Mesenchymal stem cell (in vitro differentiated cells and primary cell): ENCODE measurements at regions not wholly inside any gene's neighbourhood (a gene's known extent, or its start where the extent isn't known, plus 50 kb on each side); places are given as distances from the start of the nearest gene placed in this dataset.

Experiments
- DNase-seq: peaks from one replicate; pipeline ENCODE4 v3.0.0-alpha.2; 2013
- H2AFZ ChIP-seq: one replicate; pipeline ENCODE4 v1.6.1; 2013; ENCODE audit warnings: low read depth, mild to moderate bottlenecking, control low read depth, inconsistent platforms, low read length, moderate library complexity
- H2AK5ac ChIP-seq: 2 replicates; pipeline ENCODE4 v1.6.1; 2013; ENCODE audit warnings: low read length, moderate library complexity, mild to moderate bottlenecking, inconsistent platforms; ENCODE audit not compliant: severe bottlenecking
- H2BK120ac ChIP-seq: one replicate; pipeline ENCODE4 v1.6.1; 2013; ENCODE audit warnings: low read depth, mild to moderate bottlenecking, inconsistent platforms, low read length, moderate library complexity
- H2BK12ac ChIP-seq, 2 experiments: one replicate each; pipeline ENCODE4 v1.6.1; 2013; ENCODE audit warnings: inconsistent platforms in 2 of 2, low read length in 2 of 2, mild to moderate bottlenecking in 2 of 2, moderate library complexity in 2 of 2, control low read depth in 1 of 2
- H2BK15ac ChIP-seq: one replicate; pipeline ENCODE4 v1.6.1; 2013; ENCODE audit warnings: mild to moderate bottlenecking, low read depth, inconsistent platforms; ENCODE audit not compliant: poor library complexity, severe bottlenecking
- H2BK5ac ChIP-seq: 2 replicates; pipeline ENCODE4 v1.6.1; 2013; ENCODE audit warnings: low read depth, mild to moderate bottlenecking, low read length, control low read depth, inconsistent platforms; ENCODE audit not compliant: poor library complexity, severe bottlenecking
- H3K14ac ChIP-seq, 2 experiments: one replicate each; pipeline ENCODE4 v1.6.1; 2013; ENCODE audit warnings: inconsistent platforms in 2 of 2, low read length in 2 of 2, control low read depth in 1 of 2, mild to moderate bottlenecking in 1 of 2, moderate library complexity in 1 of 2
- H3K18ac ChIP-seq, 2 experiments: one replicate each; pipeline ENCODE4 v1.6.1; 2013; ENCODE audit warnings: inconsistent platforms in 2 of 2, low read length in 2 of 2, control low read depth in 1 of 2, low read depth in 1 of 2, mild to moderate bottlenecking in 1 of 2
- H3K23ac ChIP-seq, 2 experiments: one replicate each; pipeline ENCODE4 v1.6.1; 2013; ENCODE audit warnings: inconsistent platforms in 2 of 2, low read length in 2 of 2, mild to moderate bottlenecking in 2 of 2, moderate library complexity in 2 of 2, control low read depth in 1 of 2
- H3K27ac ChIP-seq: 2 replicates; pipeline ENCODE4 v1.5.1; 2013; ENCODE audit warnings: mild to moderate bottlenecking, moderate library complexity, low read length, control low read depth, inconsistent platforms; ENCODE audit not compliant: poor library complexity, severe bottlenecking
- H3K27me3 ChIP-seq, 2 experiments: 2 replicates each; pipeline versions ENCODE4 v1.6.1 to v1.7.0; 2013; ENCODE audit warnings: low read length in 2 of 2, mild to moderate bottlenecking in 2 of 2, moderate library complexity in 2 of 2, control low read depth in 1 of 2, inconsistent platforms in 1 of 2; ENCODE audit not compliant: control insufficient read depth in 1 of 2, insufficient read depth in 1 of 2
- H3K36me3 ChIP-seq, 2 experiments: 2 replicates each; pipeline versions ENCODE4 v1.6.1 to v1.7.0; 2013; ENCODE audit warnings: low read length in 2 of 2, control low read depth in 1 of 2, inconsistent platforms in 1 of 2, low read depth in 1 of 2, mild to moderate bottlenecking in 1 of 2; ENCODE audit not compliant: insufficient read depth in 2 of 2, control insufficient read depth in 1 of 2
- H3K4ac ChIP-seq, 2 experiments: one replicate each; pipeline ENCODE4 v1.6.1; 2013; ENCODE audit warnings: inconsistent platforms in 2 of 2, low read length in 2 of 2, mild to moderate bottlenecking in 2 of 2, moderate library complexity in 2 of 2, control low read depth in 1 of 2, low read depth in 1 of 2
- H3K4me1 ChIP-seq: 2 replicates; pipeline ENCODE4 v1.6.1; 2013; ENCODE audit warnings: low read depth, low read length, control low read depth; ENCODE audit not compliant: control insufficient read depth, insufficient read depth
- H3K4me2 ChIP-seq: 2 replicates; pipeline ENCODE4 v1.6.1; 2013; ENCODE audit warnings: low read length, mild to moderate bottlenecking, inconsistent platforms; ENCODE audit not compliant: poor library complexity, severe bottlenecking
- H3K4me3 ChIP-seq, 2 experiments: 2 replicates each; pipeline versions ENCODE4 v1.5.1 to v1.7.0; 2013; ENCODE audit warnings: low read length in 2 of 2, mild to moderate bottlenecking in 2 of 2, control low read depth in 1 of 2, low read depth in 1 of 2; ENCODE audit not compliant: insufficient read depth in 1 of 2
- H3K79me1 ChIP-seq: replicated peaks from 2 replicates; pipeline ENCODE4 v1.6.1; 2013; ENCODE audit warnings: mild to moderate bottlenecking, control low read depth, low read length, inconsistent platforms; ENCODE audit not compliant: poor library complexity, severe bottlenecking
- H3K9ac ChIP-seq: 2 replicates; pipeline ENCODE4 v1.7.0; 2013; ENCODE audit warnings: mild to moderate bottlenecking, low read length, moderate library complexity
- H3K9me3 ChIP-seq: 2 replicates; pipeline ENCODE4 v1.7.0; 2013; ENCODE audit warnings: mild to moderate bottlenecking, low read length; ENCODE audit not compliant: control insufficient read depth
- H4K8ac ChIP-seq: one replicate; pipeline ENCODE4 v1.6.1; 2013; ENCODE audit warnings: inconsistent platforms, mild to moderate bottlenecking, low read length, moderate library complexity
- H4K91ac ChIP-seq: one replicate; pipeline ENCODE4 v1.6.1; 2013; ENCODE audit warnings: mild to moderate bottlenecking, low read length, inconsistent platforms
- WGBS: methylation state at CpG from one replicate; pipeline ENCODE4 v1.1.7; 2013; ENCODE audit warnings: mixed read lengths; 5-methylcytosine and 5-hydroxymethylcytosine counted together

- Histone ChIP-seq H3K4ac (no peak overlapping the region), H3K27me3 (peaks cover 3 to 10% of the 10 kb centered on the region in 2 experiments), H4K8ac (no peak overlapping the region), H3K36me3 (no peaks in the 10 kb centered on the region), H2AFZ (no peak overlapping the region), H3K14ac (no peak overlapping the region), H2AK5ac (no peak overlapping the region), H2BK5ac (no peak overlapping the region), H3K23ac (no peak overlapping the region), H3K9me3 (no peaks in the 10 kb centered on the region), H2BK15ac (no peak overlapping the region), H3K9ac (no peak overlapping the region), H3K79me1 (no peaks in the 10 kb centered on the region), H3K4me2 (no peak overlapping the region), H2BK120ac (no peak overlapping the region), H4K91ac (no peak overlapping the region), H3K27ac (no peak overlapping the region), H2BK12ac (no peak overlapping the region), H3K18ac (no peak overlapping the region), H3K4me3 (no peak overlapping the region), H3K4me1 (no peaks in the 10 kb centered on the region)
- DNase-seq: no peak
- 94% methylated on average over 4 of the region's 4 CpGs for WGBS
These were observed 586.0 kb downstream of the TOX3 start for GRCh38 chr16:51960931-51961330.

- Histone ChIP-seq H3K36me3 (no peaks in the 10 kb centered on the region), H2AFZ (no peak overlapping the region), H4K8ac (no peak overlapping the region), H3K4me1 (peaks cover 4% of the 10 kb centered on the region), H3K4ac (no peak overlapping the region), H3K27ac (no peak overlapping the region), H3K4me3 (no peak overlapping the region), H4K91ac (no peak overlapping the region), H3K14ac (no peak overlapping the region), H2AK5ac (no peak overlapping the region), H2BK15ac (no peak overlapping the region), H3K4me2 (no peak overlapping the region), H3K9ac (no peak overlapping the region), H3K23ac (no peak overlapping the region), H2BK5ac (no peak overlapping the region), H3K79me1 (no peaks in the 10 kb centered on the region), H3K18ac (no peak overlapping the region), H2BK120ac (no peak overlapping the region), H2BK12ac (no peak overlapping the region), H3K27me3 (no peaks in the 10 kb centered on the region), H3K9me3 (no peaks in the 10 kb centered on the region)
- 74% methylated on average over 7 of the region's 7 CpGs for WGBS
- DNase-seq: no peak
These were observed 593.5 kb downstream of the TOX3 start for GRCh38 chr16:51953286-51953985.

GRCh38 chr16:51952500-51952899 lies 594.4 kb downstream of the TOX3 start:
- Histone ChIP-seq H3K9ac (no peak overlapping the region), H3K18ac (no peak overlapping the region), H3K4ac (no peak overlapping the region), H3K4me1 (peaks cover 4% of the 10 kb centered on the region), H2BK12ac (no peak overlapping the region), H2BK5ac (no peak overlapping the region), H3K79me1 (no peaks in the 10 kb centered on the region), H2BK15ac (no peak overlapping the region), H3K36me3 (no peaks in the 10 kb centered on the region), H2AFZ (no peak overlapping the region), H3K9me3 (no peaks in the 10 kb centered on the region), H3K4me2 (no peak overlapping the region), H3K4me3 (no peak overlapping the region), H3K14ac (no peak overlapping the region), H4K91ac (no peak overlapping the region), H2BK120ac (no peak overlapping the region), H4K8ac (no peak overlapping the region), H3K27ac (no peak overlapping the region), H3K23ac (no peak overlapping the region), H3K27me3 (no peaks in the 10 kb centered on the region), H2AK5ac (no peak overlapping the region)
- no peak for DNase-seq
- WGBS: 100% methylated on average over 1 of the region's 3 CpGs

- peak overlapping the region in 1 of 2 experiments; percentile 53 for H3K18ac ChIP-seq
These were observed 595.2 kb downstream of the TOX3 start for GRCh38 chr16:51951668-51952298.

More at GRCh38 chr16:51951668-51952298, 595.2 kb downstream of the TOX3 start:
- DNase-seq: no peak
- WGBS: 58% methylated on average over 7 of the region's 7 CpGs
- Histone ChIP-seq H3K23ac (no peak overlapping the region), H3K27me3 (no peaks in the 10 kb centered on the region), H4K8ac (no peak overlapping the region), H3K9me3 (no peaks in the 10 kb centered on the region), H3K14ac (peak overlapping the region in 1 of 2 experiments; percentile 17), H3K27ac (no peak overlapping the region), H2AFZ (peak overlapping the region; percentile 49), H2BK12ac (peak overlapping the region in 1 of 2 experiments; percentile 47), H3K4ac (no peak overlapping the region), H2BK5ac (no peak overlapping the region), H4K91ac (no peak overlapping the region), H3K36me3 (no peaks in the 10 kb centered on the region), H3K79me1 (no peaks in the 10 kb centered on the region), H3K4me2 (no peak overlapping the region), H3K4me3 (no peak overlapping the region), H2BK120ac (no peak overlapping the region), H2BK15ac (no peak overlapping the region), H2AK5ac (no peak overlapping the region), H3K4me1 (peaks cover 4% of the 10 kb centered on the region), H3K9ac (no peak overlapping the region)
